ENCODE measurements at regions not wholly inside any gene's neighbourhood (a gene's known extent, or its start where the extent isn't known, plus 50 kb on each side); places are given as distances from the start of the nearest gene placed in this dataset.

DNA sequence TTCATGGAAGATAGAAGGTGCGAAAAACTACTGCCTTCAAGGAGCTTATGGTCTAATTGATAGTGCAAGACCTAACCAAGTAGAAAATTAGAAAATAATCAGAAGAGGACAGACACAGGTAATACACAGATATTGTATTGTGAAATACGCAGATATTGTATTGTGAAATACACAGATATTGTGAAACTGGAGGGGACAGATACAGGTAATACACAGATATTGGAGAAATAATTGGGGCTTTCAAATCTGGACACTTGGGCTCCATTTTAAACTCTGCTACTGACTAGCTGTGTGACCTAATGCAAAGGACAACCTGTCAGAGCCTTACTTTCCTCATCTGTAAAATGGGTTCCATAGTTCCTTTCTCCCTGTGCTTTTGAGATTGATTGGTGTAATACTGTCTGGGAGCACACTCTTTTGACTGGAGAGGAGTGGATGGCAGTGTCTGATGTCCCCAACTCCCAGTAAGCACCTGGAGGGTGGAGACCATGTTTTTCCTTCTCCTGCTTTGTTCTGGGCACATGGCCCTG lies 272.8 kb downstream of the TLE3 start:
- ATAC-seq = no peak

DNA sequence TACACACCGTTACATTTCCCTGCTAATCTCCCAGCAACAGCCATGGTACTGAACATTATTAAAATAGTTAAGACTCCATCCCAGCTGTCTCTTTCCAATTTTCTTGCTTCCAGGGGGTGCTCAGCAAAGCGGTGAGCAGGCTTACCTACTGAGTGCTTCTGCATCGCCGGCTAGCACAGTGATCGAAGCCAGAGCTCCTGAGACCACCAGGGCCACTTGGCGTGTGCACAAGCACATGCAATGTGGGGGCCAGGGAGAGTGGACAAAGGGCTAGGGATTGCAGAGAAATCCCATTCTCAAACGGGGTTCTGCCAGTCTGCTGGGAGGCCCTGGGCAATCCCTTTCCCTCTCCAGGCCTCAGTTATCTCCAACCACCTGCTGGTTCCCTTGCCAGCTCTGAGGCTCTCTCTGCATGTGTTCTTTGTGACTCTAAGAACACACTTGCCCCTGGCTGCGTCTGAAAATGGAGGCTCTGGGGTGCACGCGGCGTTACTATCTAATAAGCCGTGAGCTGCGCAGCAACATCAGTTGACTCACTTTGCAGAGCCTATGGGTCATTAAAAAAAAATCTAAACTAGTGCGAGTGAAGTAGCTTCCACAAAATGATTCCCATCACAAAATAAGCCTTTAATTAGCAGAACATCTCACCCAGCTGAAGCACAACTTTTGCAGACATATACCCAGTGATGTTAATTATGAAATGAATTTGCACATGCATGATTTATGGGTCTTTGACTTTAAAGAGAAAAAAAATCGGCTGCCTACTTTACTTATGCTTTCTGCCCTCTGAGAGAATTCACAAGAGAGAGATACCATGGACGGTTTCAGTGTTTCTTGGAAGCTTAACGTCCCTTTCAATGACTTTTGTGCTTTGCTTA lies 271.5 kb downstream of the TLE3 start:
- ATAC-seq = no peak

DNA sequence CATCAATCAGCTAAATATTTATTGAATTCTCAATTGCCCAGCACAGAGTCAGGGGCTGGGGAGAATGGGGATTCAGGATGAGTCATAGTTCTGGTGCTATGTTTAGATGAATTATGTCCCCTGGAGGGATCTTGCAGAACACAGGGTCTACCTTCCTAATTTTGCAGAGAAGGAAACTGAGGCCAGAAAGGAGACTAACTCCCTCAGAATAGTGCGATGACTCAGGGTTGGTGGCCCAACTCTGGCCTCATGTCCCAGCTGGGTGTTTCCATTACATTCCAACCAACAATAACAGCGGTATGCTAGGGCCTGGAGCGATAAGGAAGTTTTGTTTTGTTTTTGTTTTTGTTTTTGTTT lies 270.9 kb downstream of the TLE3 start:
- ATAC-seq = no peak

- ATAC-seq = no peak
These were observed 270.0 kb downstream of the TLE3 start for GRCh38 chr15:69827751-69828150.

DNA sequence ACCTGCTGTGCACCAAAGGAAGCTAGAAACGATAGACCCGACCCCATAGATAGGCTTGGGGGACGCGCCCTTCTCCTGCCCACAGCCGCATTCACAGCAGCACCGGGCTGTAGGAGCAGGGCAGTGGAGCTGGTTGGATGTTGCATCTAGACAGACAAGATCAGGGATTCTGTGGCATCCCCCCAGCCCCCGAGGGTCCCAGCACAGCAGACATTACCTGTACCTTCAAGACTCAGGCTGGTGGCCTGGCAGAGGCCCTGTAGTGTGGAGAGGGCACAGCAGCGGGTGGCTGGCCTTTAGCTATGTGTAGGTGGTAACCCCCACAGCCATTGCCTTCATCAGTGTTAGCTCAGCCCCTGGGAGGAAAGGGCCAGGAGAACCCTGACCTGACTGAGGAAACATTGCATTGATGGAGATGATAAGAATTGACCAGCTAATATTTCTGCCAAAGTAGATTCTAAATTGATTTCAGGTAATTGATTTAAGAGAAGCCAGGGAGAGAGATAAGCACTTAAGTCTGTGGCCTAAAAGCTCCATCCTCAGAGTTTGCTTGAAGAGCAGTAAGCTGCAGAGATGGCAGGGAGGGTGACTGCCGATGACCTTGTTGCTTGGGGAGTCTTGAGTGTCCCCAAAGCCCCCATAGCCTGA lies 269.4 kb downstream of the TLE3 start:
- ATAC-seq = no peak

GRCh38 chr15:69829974-69830373 lies 267.7 kb downstream of the TLE3 start:
- no peak for ATAC-seq

- ATAC-seq = no peak
These were observed 267.3 kb downstream of the TLE3 start for GRCh38 chr15:69830430-69830829.

GRCh38 chr15:69830876-69831275 lies 266.8 kb downstream of the TLE3 start:
- ATAC-seq = no peak

- no peak for ATAC-seq
These were observed 263.4 kb downstream of the TLE3 start for GRCh38 chr15:69834267-69834666.

DNA sequence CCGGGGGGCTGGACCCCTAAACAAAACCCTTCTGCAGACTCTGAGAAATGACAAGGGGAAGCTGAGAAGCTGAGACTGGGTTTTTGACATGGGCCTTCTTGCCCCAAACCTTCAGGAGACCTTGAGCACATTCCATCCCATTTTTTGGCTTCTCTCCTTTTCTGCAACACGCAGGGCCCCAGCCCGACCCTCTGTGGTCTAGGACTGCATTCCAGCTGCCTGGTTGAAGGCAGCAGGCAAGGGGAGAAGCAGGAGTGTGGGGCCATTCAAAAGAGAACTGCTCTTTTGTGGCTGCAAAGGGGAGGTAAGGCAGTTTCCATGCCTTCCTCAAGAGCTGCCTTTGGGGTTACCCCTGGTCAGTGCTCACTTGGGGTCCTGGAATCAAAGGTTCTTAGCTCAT lies 263.0 kb downstream of the TLE3 start:
- no peak for ATAC-seq

- ATAC-seq = no peak
These were observed 261.7 kb downstream of the TLE3 start for GRCh38 chr15:69836048-69836447.

DNA sequence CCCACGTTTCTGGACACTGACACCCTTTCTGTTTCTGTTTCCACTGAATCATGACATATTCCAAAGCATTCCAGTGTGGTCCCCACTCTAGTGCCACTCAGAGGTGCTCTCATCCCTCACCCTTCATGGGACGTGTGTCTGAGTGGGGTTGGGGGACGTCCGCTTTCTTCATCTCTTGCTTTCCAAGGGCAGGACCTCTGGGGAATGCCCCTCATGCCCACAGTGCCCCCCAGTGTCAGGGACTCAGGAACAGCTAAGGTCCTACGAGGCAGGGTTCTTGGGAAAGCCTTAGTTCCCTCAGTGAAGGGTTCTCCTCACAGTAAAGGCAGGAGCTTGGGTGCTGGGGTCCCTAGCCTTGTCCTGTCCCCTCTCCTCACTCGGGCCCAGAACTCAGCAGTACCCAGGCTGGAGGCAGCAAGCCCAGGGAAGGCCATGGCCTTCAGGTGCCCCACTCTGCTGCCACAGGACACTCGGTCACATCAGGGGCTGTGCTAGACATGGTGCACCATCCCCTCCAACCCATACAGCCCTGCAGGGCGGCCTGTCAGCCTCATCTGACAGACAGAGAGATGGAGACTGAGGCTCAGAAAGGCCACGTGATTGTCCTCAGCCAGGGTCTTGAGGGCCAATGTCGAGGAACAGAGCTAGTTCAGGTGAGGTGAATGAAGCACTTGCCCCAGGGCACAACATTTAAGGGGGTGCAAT lies 261.0 kb downstream of the TLE3 start:
- no peak for ATAC-seq

- ATAC-seq = no peak
These were observed 259.4 kb downstream of the TLE3 start for GRCh38 chr15:69838338-69838737.

DNA sequence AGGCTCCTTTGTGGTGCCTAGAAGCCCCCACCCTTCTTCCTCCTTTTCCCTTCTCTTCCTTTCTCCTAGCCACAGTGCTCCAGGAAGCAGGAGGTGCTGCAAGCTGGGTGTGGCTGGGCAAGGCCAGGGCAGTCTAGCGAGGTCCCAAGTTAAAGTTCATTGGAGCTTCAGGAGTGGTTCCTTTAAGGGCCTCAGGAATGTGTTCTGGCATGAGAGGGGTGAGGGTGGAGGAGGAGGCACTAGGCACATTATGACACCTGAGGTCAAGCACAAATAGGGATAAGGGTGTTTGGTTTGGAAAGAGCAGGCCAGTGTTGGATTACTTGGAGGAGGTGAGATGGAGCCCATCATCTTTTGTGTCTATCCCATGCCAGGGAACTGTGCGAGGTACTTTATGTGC lies 258.7 kb downstream of the TLE3 start:
- no peak for ATAC-seq

DNA sequence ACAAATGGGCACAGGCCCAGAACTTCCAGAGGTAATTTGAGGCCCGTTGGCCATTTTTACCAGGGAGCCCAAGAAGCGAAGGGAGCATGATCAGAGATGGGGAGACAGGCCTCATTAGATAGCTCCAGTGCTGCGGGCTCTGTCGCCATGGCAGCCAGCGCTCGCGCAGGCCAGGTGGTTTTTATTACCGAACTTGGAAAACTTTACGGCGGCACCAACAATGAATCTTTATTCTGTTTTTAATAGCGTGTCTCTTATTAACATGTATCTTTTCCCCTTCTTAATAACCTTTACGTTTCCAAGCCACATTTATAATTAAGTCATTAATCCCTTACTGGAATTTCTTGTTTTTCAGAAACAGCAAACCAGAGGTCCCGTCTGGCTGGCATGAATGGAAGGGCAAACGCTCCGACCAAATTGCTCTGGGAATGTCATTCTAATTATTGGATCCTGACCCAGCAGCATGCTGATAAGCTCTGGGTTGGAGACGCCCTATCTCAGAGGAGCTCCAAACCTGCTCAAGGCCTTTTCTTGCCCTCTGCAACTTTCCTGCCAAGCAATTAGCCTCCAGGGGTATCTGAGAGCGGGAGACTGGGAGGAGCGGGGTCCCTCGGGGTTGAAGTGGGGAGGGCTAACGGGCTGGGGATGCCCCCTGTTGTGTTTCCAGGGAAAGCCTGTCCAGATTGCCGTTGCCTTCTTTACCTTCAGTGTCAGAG lies 256.4 kb downstream of the TLE3 start:
- no peak for ATAC-seq

DNA sequence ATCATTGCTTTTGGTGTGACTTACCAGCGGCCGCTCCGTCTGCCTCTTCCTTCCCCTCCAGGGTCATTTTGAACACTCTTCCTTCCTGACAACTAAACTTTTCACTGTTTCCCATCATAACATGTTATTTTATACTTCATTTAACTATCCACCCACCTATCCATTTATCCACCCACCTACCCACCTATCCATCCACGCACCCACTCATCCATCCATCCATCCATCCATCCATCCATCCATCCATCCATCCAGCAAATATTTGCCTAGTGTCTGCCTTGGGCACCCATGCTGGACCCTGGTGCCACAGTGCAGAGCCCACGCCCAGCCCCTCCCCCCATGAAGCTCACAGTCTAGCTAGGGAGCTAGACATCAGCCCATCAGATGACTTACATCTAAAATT lies 254.9 kb downstream of the TLE3 start:
- ATAC-seq = no peak

DNA sequence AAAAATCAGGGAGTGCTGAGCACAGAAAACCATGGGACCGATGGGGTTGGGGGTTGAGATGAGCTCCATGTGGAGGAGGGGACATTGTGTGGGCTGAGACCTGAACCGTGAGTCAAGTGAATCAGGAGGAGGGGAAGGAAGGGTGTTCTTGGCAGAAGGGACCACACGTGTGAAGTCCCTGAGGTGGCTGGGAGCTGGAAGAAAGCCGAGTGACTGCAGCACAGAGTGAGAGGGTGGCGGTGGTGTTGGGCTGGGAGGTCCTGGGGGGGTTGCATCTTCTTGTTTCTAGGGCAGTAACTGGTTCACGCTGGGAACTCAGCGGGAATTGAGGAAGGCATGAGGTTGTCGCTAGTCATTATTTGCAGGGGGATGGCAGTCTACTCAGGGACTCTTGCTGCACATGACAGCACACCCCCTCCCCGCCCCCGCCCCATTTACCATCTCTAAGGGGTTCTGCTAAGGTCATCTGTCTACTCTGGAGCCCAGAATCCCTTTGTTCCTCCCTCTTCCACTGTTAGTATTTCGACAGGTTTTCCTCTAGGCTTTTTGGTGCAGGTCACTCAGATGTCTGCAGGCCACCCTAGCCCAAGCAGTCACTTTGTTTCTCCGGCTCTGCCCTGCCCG lies 254.3 kb downstream of the TLE3 start:
- no peak for ATAC-seq

DNA sequence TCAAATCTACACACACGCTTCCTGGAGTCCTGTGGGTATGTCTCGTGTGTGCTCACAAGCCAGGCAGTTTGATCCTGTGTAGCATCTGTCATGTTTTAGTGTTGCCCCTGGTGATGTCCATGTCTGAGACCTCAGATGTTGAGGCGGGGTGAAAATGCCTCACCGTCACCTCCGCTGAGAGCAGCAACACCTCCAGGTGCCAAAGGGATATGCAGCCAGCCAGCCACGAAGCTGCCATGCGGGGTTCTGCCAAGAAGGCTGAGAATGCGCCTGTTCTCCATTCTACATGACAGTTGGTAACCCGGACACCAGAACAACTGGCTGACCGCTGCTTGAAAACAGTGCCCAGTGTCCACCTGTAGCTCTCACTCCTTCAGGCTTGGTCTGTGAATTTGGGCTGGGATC lies 253.8 kb downstream of the TLE3 start:
- ATAC-seq = no peak

DNA sequence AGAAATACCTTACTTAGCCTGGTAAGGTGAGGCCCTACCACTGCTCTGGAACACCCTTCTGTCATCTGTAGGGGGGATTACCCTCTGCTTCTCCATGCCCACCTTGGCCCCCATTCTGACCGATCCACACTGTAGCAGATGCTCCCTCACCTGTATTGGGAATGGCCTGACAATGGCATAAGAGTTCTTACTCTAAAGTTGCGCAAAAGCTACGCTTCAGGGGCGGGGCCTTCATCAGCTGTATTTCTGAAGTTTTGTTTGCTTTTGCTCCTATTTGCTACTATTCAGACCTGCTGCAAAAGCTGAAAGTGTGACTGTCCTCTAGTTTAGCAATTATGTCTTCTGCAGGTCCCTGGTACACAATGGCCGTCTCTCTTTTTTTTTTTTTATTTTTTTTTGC lies 252.6 kb downstream of the TLE3 start:
- ATAC-seq = no peak

GRCh38 chr15:69847625-69848024 lies 250.1 kb downstream of the TLE3 start:
- no peak for ATAC-seq

- ATAC-seq = no peak
These were observed 249.6 kb downstream of the TLE3 start for GRCh38 chr15:69848096-69848495.

- no peak for ATAC-seq
These were observed 249.0 kb downstream of the TLE3 start for GRCh38 chr15:69848551-69849231.
